GM21447 (cell line): ENCODE measurements at regions not wholly inside any gene's neighbourhood (a gene's known extent, or its start where the extent isn't known, plus 50 kb on each side); places are given as distances from the start of the nearest gene placed in this dataset.

ENCODE experiments used
- ATAC-seq: cut with Tn5 transposase; IDR thresholded peaks from one replicate; pipeline ENCODE4 v1.9.1; 2021; ENCODE audit not compliant: unreplicated experiment

GRCh38 chr7:17016402-17017010 lies 134.7 kb upstream of the AGR3 start:
- ATAC-seq, result no peak

GRCh38 chr7:17019106-17019505 lies 137.3 kb upstream of the AGR3 start:
- ATAC-seq, result no peak

GRCh38 chr7:17020250-17020649 lies 138.5 kb upstream of the AGR3 start:
- ATAC-seq, result no peak

- no peak for ATAC-seq
Measured at GRCh38 chr7:17021205-17021604, 139.4 kb upstream of the AGR3 start.

- ATAC-seq, result no peak
Measured at GRCh38 chr7:17022920-17023319, 141.1 kb upstream of the AGR3 start.

- ATAC-seq, result no peak
Measured at GRCh38 chr7:17026269-17026668, 144.5 kb upstream of the AGR3 start.

GRCh38 chr7:17027143-17027788 lies 145.5 kb upstream of the AGR3 start:
- no peak for ATAC-seq

- no peak for ATAC-seq
Measured at GRCh38 chr7:17027789-17028152, 146.0 kb upstream of the AGR3 start.

GRCh38 chr7:17029150-17029549 lies 147.4 kb upstream of the AGR3 start:
- no peak for ATAC-seq

- no peak for ATAC-seq
Measured at GRCh38 chr7:17030559-17030958, 148.8 kb upstream of the AGR3 start.

- no peak for ATAC-seq
Measured at GRCh38 chr7:17031906-17032551, 150.2 kb upstream of the AGR3 start.

- no peak for ATAC-seq
Measured at GRCh38 chr7:17033245-17033644, 151.5 kb upstream of the AGR3 start.

GRCh38 chr7:17036584-17036983 lies 154.8 kb upstream of the AGR3 start:
- ATAC-seq, result no peak

- ATAC-seq, result no peak
Measured at GRCh38 chr7:17037356-17037755, 155.6 kb upstream of the AGR3 start.

GRCh38 chr7:17038160-17038782 lies 156.5 kb upstream of the AGR3 start:
- ATAC-seq, result no peak

GRCh38 chr7:17038783-17039170 lies 157.0 kb upstream of the AGR3 start:
- no peak for ATAC-seq

- ATAC-seq, result no peak
Measured at GRCh38 chr7:17039372-17039771, 157.6 kb upstream of the AGR3 start.

- ATAC-seq, result no peak
Measured at GRCh38 chr7:17040716-17041115, 158.9 kb upstream of the AGR3 start.

- no peak for ATAC-seq
Measured at GRCh38 chr7:17041324-17041723, 159.5 kb upstream of the AGR3 start.

GRCh38 chr7:17042211-17042610 lies 160.4 kb upstream of the AGR3 start:
- ATAC-seq, result no peak

- ATAC-seq, result no peak
Measured at GRCh38 chr7:17043012-17043877, 161.5 kb upstream of the AGR3 start.
